ENCODE measurements at regions not wholly inside any gene's neighbourhood (a gene's known extent, or its start where the extent isn't known, plus 50 kb on each side); places are given as distances from the start of the nearest gene placed in this dataset.

DNA sequence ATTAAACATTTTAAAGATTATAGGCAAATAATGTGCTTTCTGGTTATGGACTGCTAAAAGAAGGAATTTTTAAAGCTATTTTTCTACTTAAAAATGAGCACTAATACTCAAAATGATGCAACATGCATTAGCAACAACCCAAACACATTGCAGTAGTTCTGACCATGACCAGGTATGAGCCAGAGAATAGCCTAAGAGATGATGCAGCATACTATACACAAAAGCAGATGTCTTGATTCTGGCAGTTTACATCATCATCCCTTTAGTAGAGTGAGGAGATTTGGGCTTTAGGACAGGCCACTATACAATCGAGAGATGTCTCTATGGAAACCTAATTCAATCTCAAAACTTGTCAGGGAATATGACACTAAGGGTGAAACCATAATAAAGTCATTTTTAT lies 307.1 kb downstream of the PRR16 start:
- intact Hi-C loops (cut with micrococcal nuclease), result no loop called here
- ChIA-PET CTCF (no interaction called here), RAD21 (ENCODE audit: low non-redundant PET in 1 of 2, low total read pairs in 2 of 2, uncharacterized antibody in 2 of 2, unreplicated experiment in 2 of 2) (no interaction called here), POLR2A (no interaction called here)
- no peak for TF ChIP-seq FOSL1 (IDR thresholded peaks at IDR 0.05; ENCODE audit: low read depth)
- TF ChIP-seq RAD21 (IDR thresholded peaks at IDR 0.05; ENCODE audit: low read depth), result no peak
- no peak for TF ChIP-seq CBX3 (IDR thresholded peaks at IDR 0.05; ENCODE audit: low read depth)
- TF ChIP-seq YY1 (IDR thresholded peaks at IDR 0.05; ENCODE audit: extremely low read depth, insufficient replicate concordance, low read depth, low read length), result no peak
- no peak for TF ChIP-seq EGR1 (IDR thresholded peaks at IDR 0.05; ENCODE audit: low read depth)
- H3K27me3 ChIP-seq (ENCODE audit: insufficient read depth, low read length), result no peaks in the 10 kb centered on the region
- H4K20me1 ChIP-seq (ENCODE audit: insufficient read depth), result no peaks in the 10 kb centered on the region
- no peak overlapping the region for H3K4me2 ChIP-seq (ENCODE audit: low read length)
- no peaks in the 10 kb centered on the region for H3K79me2 ChIP-seq (ENCODE audit: insufficient read depth, low read length)
- no peaks in the 10 kb centered on the region for H3K9me3 ChIP-seq (ENCODE audit: control insufficient read depth in 1 of 2, insufficient read depth in 1 of 2, low read depth in 1 of 2, low read length in 2 of 2)
- ATAC-seq (no peak), DNase-seq (ENCODE audit: low read depth, low spot score) (no peak)
- H3K27ac ChIP-seq (ENCODE audit: low read depth, low read length), result no peak overlapping the region
- no peaks in the 10 kb centered on the region for H3K4me1 ChIP-seq (ENCODE audit: control insufficient read depth in 1 of 2, insufficient read depth in 2 of 2, low read length in 2 of 2)
- H3K9ac ChIP-seq (ENCODE audit: low read length), result no peak overlapping the region
- H3K36me3 ChIP-seq (ENCODE audit: control insufficient read depth in 1 of 2, insufficient read depth in 2 of 2, low read length in 2 of 2), result no peaks in the 10 kb centered on the region
- H3K9me2 ChIP-seq (ENCODE audit: insufficient read depth), result no peaks in the 10 kb centered on the region
- BruUV-seq (replicated peaks), result no TSS peak
- H3K4me3 ChIP-seq (replicated peaks in 1 of 2; ENCODE audit: low read depth in 1 of 2, low read length in 2 of 2), result no peak overlapping the region
- no peak overlapping the region for H2AFZ ChIP-seq (ENCODE audit: low read depth, low read length, poor library complexity, severe bottlenecking)

DNA sequence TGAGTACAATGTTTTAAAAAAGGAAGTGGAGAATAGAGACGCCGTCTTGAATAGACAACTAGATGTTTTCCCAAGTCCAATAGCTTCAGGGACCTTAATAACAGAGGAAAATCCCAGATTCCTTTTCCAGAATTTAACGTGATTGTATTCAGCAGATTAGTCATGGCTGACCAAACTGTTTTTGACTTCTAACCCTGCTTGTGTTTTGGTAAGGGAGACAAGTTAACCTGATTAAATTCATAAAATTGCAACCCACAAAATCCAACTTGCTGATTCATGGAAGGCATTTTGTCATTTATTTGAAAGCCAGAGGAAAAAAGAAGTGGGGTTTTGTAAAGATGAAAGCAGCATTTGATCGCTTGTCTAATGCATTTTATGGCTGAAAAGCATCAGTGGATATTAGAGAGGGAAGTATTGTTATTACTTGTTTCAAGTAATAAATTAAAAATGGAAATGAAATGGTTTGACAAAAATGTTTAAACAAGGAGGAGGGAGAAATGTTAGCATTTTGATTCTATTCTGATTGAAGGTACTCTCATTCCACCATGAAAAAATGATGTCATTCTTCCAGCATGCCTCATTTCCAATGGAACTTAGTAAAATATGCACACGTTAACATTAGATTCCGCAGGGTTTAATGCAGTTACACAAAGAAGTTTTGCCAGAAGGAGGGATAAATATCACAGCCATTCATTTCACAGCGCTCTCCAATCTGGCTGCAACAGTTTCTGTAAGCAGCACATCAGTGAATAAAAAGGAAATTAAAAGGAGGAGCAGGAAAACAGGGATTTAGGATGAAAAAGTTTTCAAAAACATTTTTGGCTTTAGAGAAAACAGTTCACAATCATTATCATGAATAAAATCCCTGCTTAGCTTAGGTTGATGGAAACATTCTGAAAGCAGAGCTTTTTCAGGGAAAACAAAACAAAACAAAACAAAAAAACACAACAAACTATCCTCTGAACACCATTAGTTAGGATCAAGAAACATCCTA lies 314.7 kb downstream of the PRR16 start:
- ChIA-PET RAD21 (ENCODE audit: low non-redundant PET in 1 of 2, low total read pairs in 2 of 2, uncharacterized antibody in 2 of 2, unreplicated experiment in 2 of 2) (no interaction called here), POLR2A (no interaction called here), CTCF (no interaction called here)
- Histone ChIP-seq H3K27me3 (ENCODE audit: insufficient read depth, low read length) (no peaks in the 10 kb centered on the region), H3K79me2 (ENCODE audit: insufficient read depth, low read length) (no peaks in the 10 kb centered on the region), H4K20me1 (ENCODE audit: insufficient read depth) (no peaks in the 10 kb centered on the region), H3K9me2 (ENCODE audit: insufficient read depth) (no peaks in the 10 kb centered on the region), H2AFZ (ENCODE audit: low read depth, low read length, poor library complexity, severe bottlenecking) (no peak overlapping the region), H3K4me1 (ENCODE audit: control insufficient read depth in 1 of 2, insufficient read depth in 2 of 2, low read length in 2 of 2) (no peaks in the 10 kb centered on the region), H3K4me3 (replicated peaks in 1 of 2; ENCODE audit: low read depth in 1 of 2, low read length in 2 of 2) (no peak overlapping the region), H3K4me2 (ENCODE audit: low read length) (no peak overlapping the region), H3K27ac (ENCODE audit: low read depth, low read length) (no peak overlapping the region), H3K36me3 (ENCODE audit: control insufficient read depth in 1 of 2, insufficient read depth in 2 of 2, low read length in 2 of 2) (no peaks in the 10 kb centered on the region), H3K9me3 (ENCODE audit: control insufficient read depth in 1 of 2, insufficient read depth in 1 of 2, low read depth in 1 of 2, low read length in 2 of 2) (no peaks in the 10 kb centered on the region), H3K9ac (ENCODE audit: low read length) (no peak overlapping the region)
- ATAC-seq, result no peak
- intact Hi-C loops (cut with micrococcal nuclease), result no loop called here
- no peak for DNase-seq (ENCODE audit: low read depth, low spot score)
- no peak for TF ChIP-seq CBX3 (IDR thresholded peaks at IDR 0.05; ENCODE audit: low read depth)
- BruUV-seq (replicated peaks), result no TSS peak

Data from HCT116 (cell line).